HEK293 (cell line): ENCODE measurements at regions not wholly inside any gene's neighbourhood (a gene's known extent, or its start where the extent isn't known, plus 50 kb on each side); places are given as distances from the start of the nearest gene placed in this dataset.

Source experiments
- CTCF ChIA-PET: fragments of 350-600 bp; formaldehyde crosslinking; extraction: SDS; loops from one replicate; lab custom pipeline; 2021; ENCODE audit warnings: antibody characterized with exemption; lab: Yijun Ruan, JAX
- POLR2A ChIA-PET: fragments of 300-600 bp; formaldehyde crosslinking; extraction: SDS; loops from one replicate; lab custom pipeline; 2020; ENCODE audit warnings: antibody characterized with exemption, inconsistent platforms; lab: Yijun Ruan, JAX
- H3K27ac ChIP-seq: fragments of 200-500 bp; sonication (Bioruptor generic); 2 replicates; pipeline ENCODE4 v1.5.1; 2014; ENCODE audit warnings: low read depth, low read length, control low read depth, inconsistent platforms; ENCODE audit errors: extremely low read depth
- H3K36me3 ChIP-seq, 2 experiments: fragments of 200-500 bp in 1 of 2; sonication (Bioruptor generic) in 1 of 2; 1 replicate in 1 of 2; 2 replicates in 1 of 2; pipeline ENCODE4 v1.5.1; 2014 to 2017; ENCODE audit warnings: inconsistent platforms in 2 of 2, low read length in 2 of 2; ENCODE audit not compliant: control insufficient read depth in 2 of 2, insufficient read depth in 1 of 2
- H3K4me1 ChIP-seq: fragments of 200-500 bp; sonication (Bioruptor generic); 2 replicates; pipeline ENCODE4 v1.5.1; 2014; ENCODE audit warnings: mild to moderate bottlenecking, low read length, inconsistent platforms; ENCODE audit not compliant: control insufficient read depth, insufficient read depth
- H3K4me3 ChIP-seq: 2 replicates; pipeline ENCODE4 v1.5.1; 2011; ENCODE audit warnings: low read depth, mild to moderate bottlenecking, control low read depth, low read length, moderate library complexity
- H3K9me3 ChIP-seq: fragments of 200-500 bp; sonication (Bioruptor generic); 2 replicates; pipeline ENCODE4 v1.5.1; 2014; ENCODE audit warnings: low read depth, low read length, inconsistent platforms; ENCODE audit not compliant: control insufficient read depth, insufficient read depth
- BCL11B ChIP-seq: fragments of 450-650 bp; formaldehyde crosslinking; IDR thresholded peaks from 2 replicates; pipeline ENCODE4 v1.5.1; 2016; ENCODE audit warnings: low read depth, missing biosample characterization, missing genetic modification characterization
- GLIS2 ChIP-seq: fragments of 450-650 bp; formaldehyde crosslinking; IDR thresholded peaks from 2 replicates; pipeline ENCODE4 v1.5.1; 2016; ENCODE audit warnings: missing biosample characterization, missing genetic modification characterization
- HIC1 ChIP-seq: fragments of 450-650 bp; formaldehyde crosslinking; IDR thresholded peaks from 2 replicates; pipeline ENCODE4 v1.5.1; 2016; ENCODE audit warnings: missing biosample characterization, missing genetic modification characterization
- IKZF3 ChIP-seq: fragments of 450-650 bp; IDR thresholded peaks from 2 replicates; pipeline ENCODE4 v1.5.0; 2018; ENCODE audit warnings: missing biosample characterization, mild to moderate bottlenecking, missing genetic modification characterization, moderate library complexity
- MEIS1 ChIP-seq: sonication (generic); formaldehyde crosslinking; IDR thresholded peaks from 2 replicates; pipeline ENCODE4 v1.8.1; 2022; ENCODE audit warnings: missing genetic modification reagents, mild to moderate bottlenecking, borderline replicate concordance
- OSR2 ChIP-seq: fragments of 450-650 bp; formaldehyde crosslinking; IDR thresholded peaks from 2 replicates; pipeline ENCODE4 v1.5.1; 2016; ENCODE audit warnings: missing biosample characterization, missing genetic modification characterization
- PRDM1 ChIP-seq: fragments of 450-650 bp; formaldehyde crosslinking; IDR thresholded peaks from 2 replicates; pipeline ENCODE4; 2016; ENCODE audit warnings: missing biosample characterization, missing genetic modification characterization
- SCRT1 ChIP-seq: fragments of 450-650 bp; formaldehyde crosslinking; IDR thresholded peaks from 2 replicates; pipeline ENCODE4 v1.5.1; 2016; ENCODE audit warnings: missing biosample characterization, missing genetic modification characterization, borderline replicate concordance
- WT1 ChIP-seq: fragments of 450-650 bp; formaldehyde crosslinking; IDR thresholded peaks from 2 replicates; pipeline ENCODE4 v1.5.1; 2016; ENCODE audit warnings: missing biosample characterization, missing genetic modification characterization
- ZBTB10 ChIP-seq: fragments of 450-650 bp; formaldehyde crosslinking; IDR thresholded peaks from 2 replicates; pipeline ENCODE4 v1.5.1; 2016; ENCODE audit warnings: missing biosample characterization, missing genetic modification characterization
- ZBTB11 ChIP-seq: fragments of 450-650 bp; formaldehyde crosslinking; conservative IDR thresholded peaks from 2 replicates; pipeline ENCODE4 v1.5.1; 2016; ENCODE audit warnings: low read depth, missing biosample characterization, missing genetic modification characterization
- ZFP41 ChIP-seq: fragments of 450-650 bp; formaldehyde crosslinking; IDR thresholded peaks from 2 replicates; pipeline ENCODE4 v1.5.1; 2016; ENCODE audit warnings: missing biosample characterization, missing genetic modification characterization, borderline replicate concordance
- ZIC2 ChIP-seq: fragments of 450-650 bp; formaldehyde crosslinking; IDR thresholded peaks from 2 replicates; pipeline ENCODE4 v1.5.1; 2016; ENCODE audit warnings: missing biosample characterization, missing genetic modification characterization
- ZNF138 ChIP-seq: fragments of 450-650 bp; formaldehyde crosslinking; IDR thresholded peaks from 2 replicates; pipeline ENCODE4 v1.5.1; 2016; ENCODE audit warnings: missing biosample characterization, missing genetic modification characterization, borderline replicate concordance
- ZNF155 ChIP-seq: fragments of 450-650 bp; formaldehyde crosslinking; IDR thresholded peaks from 2 replicates; pipeline ENCODE4 v1.5.1; 2016; ENCODE audit warnings: missing biosample characterization, missing genetic modification characterization
- ZNF280D ChIP-seq: fragments of 450-650 bp; formaldehyde crosslinking; IDR thresholded peaks from 2 replicates; pipeline ENCODE4 v1.5.1; 2016; ENCODE audit warnings: missing biosample characterization, missing genetic modification characterization
- ZNF292 ChIP-seq: fragments of 450-650 bp; formaldehyde crosslinking; IDR thresholded peaks from 2 replicates; pipeline ENCODE4 v1.5.1; 2016; ENCODE audit warnings: low read depth, missing biosample characterization, missing genetic modification characterization, borderline replicate concordance
- ZNF324 ChIP-seq: fragments of 450-650 bp; formaldehyde crosslinking; IDR thresholded peaks from 2 replicates; pipeline ENCODE4 v1.5.1; 2016; ENCODE audit warnings: missing biosample characterization, missing genetic modification characterization
- ZNF394 ChIP-seq: fragments of 450-650 bp; formaldehyde crosslinking; IDR thresholded peaks from 2 replicates; pipeline ENCODE4 v1.5.1; 2016; ENCODE audit warnings: missing biosample characterization, missing genetic modification characterization, mild to moderate bottlenecking, moderate library complexity, borderline replicate concordance
- ZNF398 ChIP-seq: fragments of 450-650 bp; formaldehyde crosslinking; IDR thresholded peaks from 2 replicates; pipeline ENCODE4 v1.5.1; 2017; ENCODE audit warnings: missing biosample characterization, missing genetic modification characterization
- ZNF433 ChIP-seq: fragments of 450-650 bp; formaldehyde crosslinking; IDR thresholded peaks from 2 replicates; pipeline ENCODE4 v1.5.1; 2016; ENCODE audit warnings: missing biosample characterization, missing genetic modification characterization, low read depth
- ZNF558 ChIP-seq: fragments of 450-650 bp; formaldehyde crosslinking; IDR thresholded peaks from 2 replicates; pipeline ENCODE4 v1.5.1; 2016; ENCODE audit warnings: missing biosample characterization, missing genetic modification characterization
- ZNF707 ChIP-seq: fragments of 450-650 bp; formaldehyde crosslinking; IDR thresholded peaks from 2 replicates; pipeline ENCODE4 v1.5.1; 2016; ENCODE audit warnings: missing biosample characterization, missing genetic modification characterization
- ZNF76 ChIP-seq: fragments of 450-650 bp; formaldehyde crosslinking; IDR thresholded peaks from 2 replicates; pipeline ENCODE4; 2016; ENCODE audit warnings: low read depth, missing biosample characterization, missing genetic modification characterization, borderline replicate concordance

GRCh38 chr4:60544981-60545380 is 655.1 kb upstream of the ADGRL3 start:
- CTCF ChIA-PET: no interaction called here
- Histone ChIP-seq H3K27ac (no peak overlapping the region), H3K4me1 (no peaks in the 10 kb centered on the region), H3K4me3 (no peak overlapping the region), H3K9me3 (no peaks in the 10 kb centered on the region), H3K36me3 (no peaks in the 10 kb centered on the region)
- POLR2A ChIA-PET: no interaction called here
- no peak for TF ChIP-seq HIC1 (tag by site-specific recombination)
- no peak for TF ChIP-seq ZNF394
- TF ChIP-seq ZNF433 (tag by site-specific recombination): no peak
- TF ChIP-seq ZNF292 (tag by site-specific recombination): no peak
- TF ChIP-seq MEIS1 (CRISPR knock-in tag): no peak
- TF ChIP-seq ZNF324 (tag by site-specific recombination): no peak
- TF ChIP-seq ZNF398 (tag by site-specific recombination): no peak
- TF ChIP-seq ZNF76 (tag by site-specific recombination): no peak
- TF ChIP-seq BCL11B: no peak
- no peak for TF ChIP-seq ZIC2
- TF ChIP-seq OSR2 (tag by site-specific recombination): no peak
- no peak for TF ChIP-seq ZNF280D (tag by site-specific recombination)
- TF ChIP-seq ZNF138: no peak
- no peak for TF ChIP-seq GLIS2 (tag by site-specific recombination)

GRCh38 chr4:60562334-60562733 is 637.8 kb upstream of the ADGRL3 start:
- ChIA-PET POLR2A (no interaction called here), CTCF (interaction anchor here (0.7 kb wide), 1 partner anchor 96 kb away, joined by 3 read pairs; no protein-coding TSS in a partner anchor)
- Histone ChIP-seq H3K4me3 (no peak overlapping the region), H3K27ac (no peak overlapping the region), H3K36me3 (no peaks in the 10 kb centered on the region), H3K9me3 (no peaks in the 10 kb centered on the region), H3K4me1 (no peaks in the 10 kb centered on the region)
- TF ChIP-seq PRDM1 (tag by site-specific recombination): no peak
- no peak for TF ChIP-seq ZBTB10 (tag by site-specific recombination)
- TF ChIP-seq ZBTB11 (tag by site-specific recombination): no peak
- TF ChIP-seq ZNF707 (tag by site-specific recombination): no peak
- TF ChIP-seq IKZF3 (tag by site-specific recombination): no peak
- TF ChIP-seq ZFP41 (tag by site-specific recombination): no peak
- TF ChIP-seq SCRT1: no peak
- TF ChIP-seq ZNF558 (tag by site-specific recombination): no peak
- TF ChIP-seq ZNF155 (tag by site-specific recombination): no peak
- TF ChIP-seq WT1: no peak
